ENCODE measurements at regions not wholly inside any gene's neighbourhood (a gene's known extent, or its start where the extent isn't known, plus 50 kb on each side); places are given as distances from the start of the nearest gene placed in this dataset.

DNA sequence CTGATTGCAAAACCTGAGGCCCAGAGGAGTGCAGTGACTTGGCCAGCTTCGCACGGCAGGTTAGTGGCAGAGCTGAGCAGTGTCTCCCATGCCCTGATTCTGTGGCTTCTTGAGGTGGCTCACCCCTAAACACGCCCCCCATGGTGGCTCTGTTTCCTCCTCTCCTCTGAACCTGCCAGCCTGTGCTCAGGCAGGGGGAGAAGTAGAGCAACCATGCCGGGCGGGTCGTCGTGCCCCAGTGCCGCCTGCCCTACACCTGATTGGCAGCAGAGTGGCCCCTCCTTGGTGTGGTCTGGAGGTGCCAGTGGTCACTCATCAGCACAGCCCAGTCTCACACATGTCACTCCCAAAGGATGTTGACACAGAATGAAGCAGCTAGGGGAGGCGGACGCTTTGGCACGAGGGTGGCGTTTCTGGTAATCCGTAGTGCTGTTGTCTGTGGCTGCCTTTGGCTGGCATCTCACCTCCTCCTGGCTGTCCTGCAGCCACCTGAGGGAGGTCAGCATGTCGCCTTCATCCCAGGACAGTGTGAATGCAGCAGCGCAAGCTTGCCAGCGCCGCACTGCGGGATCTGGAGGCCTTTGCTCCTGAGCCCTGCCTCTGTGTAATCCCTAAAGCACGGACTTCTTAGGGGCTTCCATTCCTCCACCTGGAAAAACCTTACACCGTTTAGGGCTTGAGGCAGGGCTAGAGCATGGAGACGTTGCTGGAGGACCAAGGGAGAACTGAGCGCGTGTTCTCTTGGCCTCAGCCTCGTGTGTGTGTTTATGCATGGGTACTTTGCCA lies 294.7 kb downstream of the SEC14L1 start:
- intact Hi-C loops (cut with DNase I) = no loop called here
- DNase-seq = no peak

DNA sequence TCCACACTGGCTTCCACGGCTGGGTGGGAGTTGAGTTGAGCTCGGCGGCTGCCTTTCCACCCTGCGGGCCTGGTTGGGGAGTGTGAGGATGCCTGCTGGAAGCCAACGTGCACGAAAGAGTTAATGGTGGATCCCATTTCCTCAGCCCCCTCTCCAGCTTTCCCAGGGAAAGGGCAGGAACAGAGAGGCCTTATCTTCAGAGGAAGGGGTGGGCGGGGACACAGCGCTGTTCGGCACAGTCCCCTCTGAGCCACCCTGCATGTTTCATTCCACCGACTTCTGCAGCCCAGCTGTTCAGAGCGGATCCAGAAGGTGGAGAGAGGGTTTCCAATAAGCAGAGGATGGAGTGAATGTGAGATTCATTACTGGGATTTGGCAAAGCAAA lies 295.3 kb downstream of the SEC14L1 start:
- peak in 6 of 10 donors; percentile 33 to 91 (median 61) for DNase-seq

DNA sequence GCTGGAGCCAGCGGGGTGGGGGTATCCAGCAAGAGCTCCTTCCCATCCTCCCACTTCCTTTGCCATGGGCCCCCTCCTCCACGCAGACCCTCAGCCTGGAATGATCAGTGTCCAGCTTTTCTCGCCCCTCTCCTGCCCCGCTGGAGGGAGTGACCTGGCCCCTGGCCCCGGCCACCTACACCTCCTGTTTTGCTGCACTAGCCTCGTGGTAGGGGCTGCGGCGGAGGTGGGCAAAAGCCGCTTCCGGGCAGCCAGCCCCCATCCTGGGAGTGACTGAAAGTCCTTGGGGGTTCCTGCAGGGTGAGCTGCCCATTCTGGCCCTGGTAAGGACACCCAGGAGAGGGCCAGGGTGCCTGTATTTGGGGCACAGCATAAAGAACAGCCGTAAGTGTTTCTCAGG lies 295.7 kb downstream of the SEC14L1 start:
- intact Hi-C loops (cut with DNase I) = no loop called here
- DNase-seq = no peak

More for the DNA sequence above, 295.3 kb downstream of the SEC14L1 start:
- intact Hi-C loops (cut with DNase I) = no loop called here

DNA sequence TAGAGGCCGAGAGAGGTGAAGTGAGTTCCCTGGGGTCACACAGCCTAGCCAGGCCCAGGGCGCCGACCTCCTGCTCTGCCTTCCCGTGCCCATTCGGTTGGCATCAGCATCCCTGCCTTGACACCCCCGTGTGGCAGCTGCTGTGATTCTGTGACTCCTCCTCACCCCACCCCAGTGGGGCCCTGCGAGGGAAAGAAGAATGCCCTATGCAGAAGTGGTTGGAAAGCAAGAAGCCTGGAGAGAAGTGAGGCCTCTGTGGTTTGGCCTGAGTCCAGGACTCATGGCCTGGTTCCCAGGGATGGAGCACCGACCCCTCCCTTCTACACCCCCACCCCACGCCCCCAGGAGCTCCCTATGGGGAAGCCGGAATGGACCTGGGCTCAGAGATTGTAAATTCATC lies 296.2 kb downstream of the SEC14L1 start:
- no peak for DNase-seq
- intact Hi-C loops (cut with DNase I) = no loop called here

DNA sequence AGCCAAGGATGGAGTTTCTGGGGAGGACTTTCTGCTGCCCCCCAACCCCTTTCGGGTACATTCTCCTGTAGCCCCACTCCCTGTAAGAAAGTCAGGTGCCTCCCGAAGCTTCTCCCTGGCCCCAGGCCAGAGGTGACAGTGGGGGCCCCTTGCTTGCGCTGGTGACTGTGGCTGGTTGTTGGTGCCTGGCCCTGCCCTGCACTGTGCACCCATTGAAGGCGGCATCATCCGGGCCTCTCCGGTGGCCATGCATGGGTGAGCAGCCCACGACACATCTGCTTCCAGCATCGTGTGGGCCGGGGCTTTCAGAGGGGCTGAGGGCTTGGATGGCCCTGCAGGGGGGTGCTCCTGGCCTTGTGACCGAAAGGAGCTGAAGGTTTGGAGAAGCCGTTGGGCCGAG lies 297.0 kb downstream of the SEC14L1 start:
- intact Hi-C loops (cut with DNase I) = no loop called here
- peak in 1 of 10 donors; percentile 82 for DNase-seq

- intact Hi-C loops (cut with DNase I) = no loop called here
- no peak for DNase-seq
These were observed 297.7 kb downstream of the SEC14L1 start for GRCh38 chr17:77438241-77439188.

- intact Hi-C loops (cut with DNase I) = no loop called here
- DNase-seq = no peak
These were observed 298.6 kb downstream of the SEC14L1 start for GRCh38 chr17:77439189-77440018.

DNA sequence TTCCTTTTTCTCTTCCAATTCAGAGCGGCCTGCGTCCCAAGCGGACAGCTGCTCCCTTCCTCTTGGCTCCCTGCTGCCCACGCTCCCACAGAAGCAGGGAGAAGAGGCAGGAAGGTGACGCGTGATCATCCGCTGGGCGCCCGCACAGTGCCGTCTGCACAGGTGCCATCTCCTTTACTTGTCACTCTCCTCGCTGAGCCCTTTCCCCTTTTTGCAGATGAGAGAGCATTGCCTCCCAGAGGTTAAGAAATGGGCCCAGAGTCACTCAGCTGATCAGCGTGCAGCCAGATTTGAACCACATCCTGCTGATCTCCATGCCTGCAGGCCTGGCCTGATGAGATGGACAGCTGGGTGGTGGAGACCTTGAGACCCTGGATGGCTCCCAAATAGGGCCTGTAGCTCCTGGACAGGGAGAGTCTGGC lies 299.8 kb downstream of the SEC14L1 start:
- peak in 7 of 10 donors; percentile 44 to 93 (median 64) for DNase-seq
- intact Hi-C loops (cut with DNase I) = no loop called here

DNA sequence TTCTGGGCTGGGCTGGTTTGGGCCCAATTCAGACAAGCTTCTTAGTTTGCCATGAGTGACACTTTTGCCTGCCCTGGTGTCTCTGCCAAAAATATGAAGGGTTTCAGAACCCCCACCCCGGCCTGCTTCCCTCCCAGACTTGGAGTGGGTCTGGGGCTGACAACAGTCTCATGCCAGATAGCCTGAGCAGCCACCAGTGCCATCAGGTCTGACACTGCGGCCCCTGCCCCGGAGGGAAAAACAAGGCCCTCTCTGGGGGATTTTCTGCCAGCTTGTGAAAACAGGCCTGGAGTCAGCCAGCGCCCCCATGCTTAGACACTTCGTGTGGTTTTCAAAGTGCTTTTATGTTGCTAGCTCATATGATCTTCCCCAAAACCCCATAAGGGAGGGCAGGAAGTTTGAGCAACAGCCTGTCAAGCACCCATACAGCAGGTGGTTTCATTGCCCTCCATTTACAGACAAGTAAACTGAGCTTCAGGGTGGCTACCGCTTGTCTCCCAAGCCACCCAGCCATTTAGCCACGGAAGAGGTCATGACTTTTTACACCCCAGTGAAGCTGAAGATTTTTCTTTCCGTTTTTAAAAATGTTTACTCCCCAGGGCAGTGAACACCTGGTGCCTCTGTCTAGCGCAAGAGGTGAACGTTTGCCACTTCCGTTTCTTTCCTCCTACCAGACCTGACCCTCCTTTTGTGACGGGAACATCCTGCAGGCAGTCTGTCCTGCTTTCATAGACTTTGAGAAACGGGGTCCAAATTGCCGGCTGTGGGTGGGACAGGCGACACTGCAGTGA lies 300.6 kb downstream of the SEC14L1 start:
- peak in 1 of 10 donors; percentile 80 for DNase-seq
- intact Hi-C loops (cut with DNase I) = no loop called here

DNA sequence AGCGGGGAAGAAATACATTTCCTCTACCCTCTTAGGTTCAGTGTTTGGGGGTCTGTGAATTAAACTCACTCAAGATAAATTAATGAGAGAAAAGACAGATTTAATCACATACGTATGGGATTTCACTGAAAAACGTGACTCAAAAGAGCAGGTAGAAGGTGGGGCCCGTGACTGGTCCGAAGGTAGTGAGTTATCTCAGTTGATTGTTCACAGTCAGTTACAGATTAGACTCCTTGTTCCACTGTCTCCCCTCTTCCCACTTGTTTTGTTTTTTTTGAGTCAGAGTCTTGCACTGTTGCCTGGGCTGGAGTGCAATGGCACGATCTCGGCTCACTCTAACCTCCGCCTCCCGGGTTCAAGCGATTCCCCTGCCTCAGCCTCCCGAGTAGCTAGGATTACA lies 301.2 kb downstream of the SEC14L1 start:
- intact Hi-C loops (cut with DNase I) = no loop called here
- DNase-seq = no peak

- intact Hi-C loops (cut with DNase I) = no loop called here
- no peak for DNase-seq
These were observed 302.4 kb downstream of the SEC14L1 start for GRCh38 chr17:77442976-77443747.

DNA sequence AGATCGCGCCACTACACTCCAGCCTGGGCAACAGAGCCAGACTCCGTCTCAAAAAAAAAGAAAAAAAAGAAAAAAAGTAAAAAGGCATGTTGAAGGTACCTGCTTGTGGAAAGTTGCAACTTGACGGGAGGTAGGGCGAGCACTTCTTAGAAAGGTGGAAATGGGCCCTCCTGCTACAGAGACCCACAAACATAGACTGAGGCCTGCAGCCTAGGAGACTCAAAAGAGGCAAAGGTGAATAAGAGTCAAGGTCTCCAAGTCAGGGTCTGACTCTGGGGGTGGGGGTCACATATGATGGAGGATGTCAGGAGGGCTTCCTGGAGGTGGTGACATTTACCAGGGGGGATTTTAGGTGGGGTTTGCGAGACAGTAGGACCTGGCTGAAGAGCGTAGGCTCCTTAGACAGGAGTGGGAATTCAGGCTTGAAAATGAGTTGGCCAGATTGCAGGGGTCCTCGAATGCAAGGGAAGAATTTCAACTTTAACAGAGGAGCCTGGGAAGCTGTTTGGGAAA lies 303.0 kb downstream of the SEC14L1 start:
- intact Hi-C loops (cut with DNase I) = no loop called here
- DNase-seq = no peak

DNA sequence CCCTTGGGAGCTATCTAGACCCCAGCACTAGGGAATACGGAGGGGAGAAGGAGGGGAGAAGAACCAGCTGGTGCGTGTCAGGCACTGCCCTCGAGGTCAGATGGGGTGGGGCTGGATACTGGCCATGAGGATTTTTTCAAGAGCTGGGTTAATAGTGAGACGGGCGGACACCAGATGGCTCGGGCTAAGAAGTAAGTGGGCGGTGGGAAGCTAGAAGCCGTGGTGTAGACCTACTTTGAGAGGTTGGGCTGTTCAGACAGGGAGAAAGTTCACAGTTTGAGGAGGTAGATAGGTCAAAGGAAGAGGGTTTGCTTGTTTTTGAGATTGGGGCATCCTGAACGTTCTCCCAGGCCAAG lies 303.8 kb downstream of the SEC14L1 start:
- intact Hi-C loops (cut with DNase I) = no loop called here
- DNase-seq = peak in 1 of 10 donors; percentile 71

- intact Hi-C loops (cut with DNase I) = no loop called here
- peak in 6 of 10 donors; percentile 58 to 95 (median 70) for DNase-seq
These were observed 304.4 kb downstream of the SEC14L1 start for GRCh38 chr17:77444984-77445759.

GRCh38 chr17:77445760-77446532 lies 305.2 kb downstream of the SEC14L1 start:
- DNase-seq = peak in 1 of 10 donors; percentile 83
- intact Hi-C loops (cut with DNase I) = no loop called here

DNA sequence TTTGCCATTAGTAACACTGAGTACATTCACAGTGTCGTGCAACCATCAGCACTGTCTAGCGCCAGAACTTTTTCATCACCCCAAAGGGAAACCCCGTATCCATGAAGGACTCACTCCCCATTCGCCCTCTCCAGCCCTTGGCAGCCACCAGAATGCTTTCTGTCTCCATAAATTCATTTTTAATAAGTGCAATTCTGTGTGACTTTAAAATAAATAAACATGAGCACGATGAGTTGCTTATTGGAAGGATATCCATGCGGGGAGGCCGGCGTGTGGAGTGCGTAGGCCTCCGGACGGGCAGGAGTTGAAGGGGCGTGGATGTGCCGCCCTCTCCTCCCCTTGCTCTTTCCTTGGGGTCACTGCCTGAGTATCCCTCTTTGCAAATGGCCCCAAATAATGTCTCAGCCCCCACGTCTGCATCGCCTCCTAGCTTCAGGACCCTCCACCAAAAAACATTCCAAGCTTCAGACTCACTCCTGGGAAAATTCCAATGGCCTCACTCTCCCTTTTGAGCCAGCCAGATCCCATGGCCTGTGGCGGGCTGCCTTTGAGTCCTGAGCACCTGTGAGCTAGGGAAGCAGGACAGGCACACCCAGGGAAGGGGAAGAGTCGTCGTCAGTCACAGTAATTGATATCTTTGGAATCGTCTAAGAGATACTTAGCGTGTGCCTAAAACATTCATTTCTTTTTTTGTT lies 306.3 kb downstream of the SEC14L1 start:
- DNase-seq = peak in 1 of 10 donors; percentile 76
- intact Hi-C loops (cut with DNase I) = no loop called here
